HG03460 (cell line): ENCODE measurements at regions not wholly inside any gene's neighbourhood (a gene's known extent, or its start where the extent isn't known, plus 50 kb on each side); places are given as distances from the start of the nearest gene placed in this dataset.
"Not testable (repeated sequence)": the region's sequence is repeated elsewhere in the genome, so short reads cannot be mapped to it uniquely, and the experiment has no call there.

Experiments
- ATAC-seq: cut with Tn5 transposase; IDR thresholded peaks from one replicate; pipeline ENCODE4 v1.9.1; 2021; ENCODE audit not compliant: unreplicated experiment

GRCh38 chr10:44278837-44279324, 106.0 kb downstream of the CXCL12 start:
- no peak for ATAC-seq

- not testable (repeated sequence) for ATAC-seq
Measured at GRCh38 chr10:44268435-44268948, 116.4 kb downstream of the CXCL12 start.

DNA sequence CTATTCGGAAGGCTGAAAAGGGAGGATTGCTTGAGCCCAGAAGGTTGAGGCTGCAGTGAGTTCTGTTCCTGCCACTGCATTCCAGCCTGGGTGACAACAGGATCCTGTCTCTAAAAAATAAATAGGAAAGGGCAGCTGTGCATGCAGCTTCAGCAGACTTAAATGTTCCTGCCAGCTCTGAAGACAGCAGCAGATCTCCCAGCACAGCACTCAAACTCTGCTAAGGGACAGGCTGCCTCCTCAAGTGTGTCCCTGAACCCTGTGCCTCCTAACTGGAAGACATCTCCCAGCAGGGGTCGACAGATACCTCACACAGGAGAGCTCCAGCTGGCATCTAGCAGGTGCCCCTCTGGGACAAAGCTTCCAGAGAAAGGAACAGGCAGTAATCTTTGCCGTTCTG, 117.9 kb downstream of the CXCL12 start:
- no peak for ATAC-seq

- ATAC-seq: no peak
Measured at GRCh38 chr10:44264244-44264643, 120.7 kb downstream of the CXCL12 start.

GRCh38 chr10:44263771-44264170, 121.1 kb downstream of the CXCL12 start:
- no peak for ATAC-seq

- ATAC-seq: no peak
Measured at GRCh38 chr10:44262551-44263251, 122.2 kb downstream of the CXCL12 start.

DNA sequence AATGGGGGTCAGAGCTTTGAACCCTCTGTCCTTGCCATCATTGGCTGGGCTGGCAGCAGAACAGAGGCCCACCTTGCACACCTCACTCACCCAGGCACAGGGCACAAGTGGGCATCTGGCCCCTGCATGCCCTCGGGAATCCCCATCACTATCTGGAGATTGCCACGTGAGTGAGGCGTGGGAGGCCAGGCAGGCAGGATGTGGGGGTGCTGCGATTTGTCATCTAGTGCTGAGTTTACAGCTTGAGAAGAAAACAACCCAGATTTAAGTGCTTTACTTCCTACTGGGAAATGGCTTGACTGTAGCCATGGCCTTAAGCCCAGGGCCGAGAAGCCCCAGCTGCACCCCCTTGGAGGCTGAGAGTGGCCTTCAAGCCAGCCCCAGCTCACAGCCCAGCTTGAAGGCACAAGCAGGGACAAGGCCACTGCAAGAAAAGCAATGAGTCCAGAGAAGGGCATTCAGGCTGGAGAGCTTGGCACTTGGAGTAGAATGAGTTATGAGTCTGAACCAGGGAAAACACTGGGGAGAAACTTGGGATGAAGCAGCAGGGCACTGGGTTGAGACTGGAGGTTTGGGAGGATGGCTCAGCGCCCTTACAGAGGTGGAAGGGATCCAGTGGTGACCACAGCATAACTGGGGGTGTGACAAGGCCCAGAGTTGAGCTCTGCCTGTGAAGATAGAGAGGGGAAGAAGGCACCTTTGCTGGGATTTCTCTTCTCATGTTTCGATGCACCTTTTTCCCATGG, 123.0 kb downstream of the CXCL12 start:
- ATAC-seq: no peak

GRCh38 chr10:44261296-44261695, 123.6 kb downstream of the CXCL12 start:
- no peak for ATAC-seq

GRCh38 chr10:44260286-44260928, 124.5 kb downstream of the CXCL12 start:
- ATAC-seq: no peak

GRCh38 chr10:44259090-44259874, 125.6 kb downstream of the CXCL12 start:
- no peak for ATAC-seq

DNA sequence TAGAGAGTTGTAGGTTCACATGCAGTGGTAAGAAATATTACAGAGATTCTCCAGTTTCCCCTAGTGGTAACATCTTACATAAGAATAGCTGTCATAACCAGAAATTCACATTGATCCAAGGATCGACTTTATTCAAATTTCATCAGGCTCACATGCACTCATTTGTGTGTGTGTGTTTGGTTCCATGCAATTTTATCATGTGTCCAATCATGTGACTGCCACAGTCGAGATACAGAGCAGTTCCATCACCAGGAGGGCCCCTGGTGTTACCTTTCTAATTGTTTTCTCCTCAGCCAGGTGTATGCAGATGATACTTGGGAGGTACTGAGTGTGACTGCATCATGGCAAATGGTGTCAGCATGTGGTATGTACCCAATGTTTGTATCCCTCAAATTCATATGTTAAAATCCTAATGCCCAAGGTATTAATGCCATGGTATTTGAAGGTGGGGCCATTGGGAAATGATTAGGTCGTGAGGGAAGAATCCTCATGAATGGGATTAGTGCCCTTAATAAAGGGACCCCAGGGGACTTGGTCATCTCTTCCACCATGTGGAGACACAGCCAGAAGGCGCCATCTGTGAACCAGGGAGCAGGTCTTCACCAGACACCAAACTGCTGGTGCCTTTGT, 126.3 kb downstream of the CXCL12 start:
- no peak for ATAC-seq

GRCh38 chr10:44258019-44258418, 126.9 kb downstream of the CXCL12 start:
- no peak for ATAC-seq

- ATAC-seq: no peak
Measured at GRCh38 chr10:44253769-44254462, 131.0 kb downstream of the CXCL12 start.

GRCh38 chr10:44252631-44253030, 132.3 kb downstream of the CXCL12 start:
- ATAC-seq: not testable (repeated sequence)

DNA sequence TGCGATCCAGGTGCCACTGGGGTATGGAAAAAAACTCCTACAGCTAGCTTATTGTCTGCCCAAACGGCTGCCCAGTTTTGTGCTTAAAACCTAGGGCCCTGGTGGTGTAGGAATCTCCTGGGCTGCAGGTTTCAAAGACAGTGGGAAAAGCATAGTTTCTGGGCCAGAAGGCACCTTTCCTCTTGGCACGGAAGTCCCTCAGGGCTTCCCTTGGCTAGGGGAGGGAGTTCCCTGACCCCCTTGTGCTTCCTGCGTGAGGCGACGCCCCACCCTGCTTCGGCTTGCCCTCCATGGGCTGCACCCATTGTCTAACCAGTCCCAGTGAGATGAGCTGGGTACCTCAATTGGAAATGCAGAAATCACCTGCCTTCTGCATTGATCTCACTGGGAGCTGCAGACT, 135.0 kb downstream of the CXCL12 start:
- ATAC-seq: not testable (repeated sequence)

DNA sequence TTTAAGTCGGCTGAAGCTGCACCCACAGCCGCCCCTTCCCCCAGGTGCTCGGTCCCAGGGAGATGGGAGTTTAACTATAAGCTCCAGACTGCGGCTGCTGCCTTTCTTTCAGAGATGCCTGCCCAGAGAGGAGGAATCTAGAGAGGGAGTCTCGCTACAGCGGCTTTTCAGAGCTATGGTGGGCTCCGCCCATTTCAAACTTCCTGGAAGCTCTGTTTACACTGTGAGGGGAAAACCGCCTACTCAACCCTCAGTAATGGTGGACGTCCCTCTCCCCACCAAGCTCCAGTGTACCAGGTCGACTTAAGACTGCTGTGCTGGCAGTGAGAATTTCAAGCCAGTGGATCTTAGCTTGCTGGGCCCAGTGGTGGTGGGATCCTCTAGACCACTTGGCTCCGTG, 135.4 kb downstream of the CXCL12 start:
- no peak for ATAC-seq

DNA sequence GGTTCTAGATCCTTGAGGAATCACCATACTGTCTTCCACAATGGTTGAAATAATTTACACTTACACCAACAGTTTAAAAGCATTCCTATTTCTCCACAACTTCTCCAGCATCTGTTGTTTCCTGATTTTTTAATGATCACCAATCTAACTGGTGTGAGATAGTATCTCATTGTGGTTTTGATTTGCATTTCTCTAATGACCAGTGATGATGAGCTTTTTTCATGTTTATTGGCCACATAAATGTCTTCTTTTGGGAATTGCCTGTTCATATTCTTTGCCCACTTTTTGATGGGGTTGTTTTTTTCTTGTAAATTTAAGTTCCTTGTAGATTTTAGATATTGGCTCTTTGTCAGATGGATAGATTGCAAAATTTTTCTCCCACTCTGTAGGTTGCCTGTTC, 138.2 kb downstream of the CXCL12 start:
- ATAC-seq: not testable (repeated sequence)

DNA sequence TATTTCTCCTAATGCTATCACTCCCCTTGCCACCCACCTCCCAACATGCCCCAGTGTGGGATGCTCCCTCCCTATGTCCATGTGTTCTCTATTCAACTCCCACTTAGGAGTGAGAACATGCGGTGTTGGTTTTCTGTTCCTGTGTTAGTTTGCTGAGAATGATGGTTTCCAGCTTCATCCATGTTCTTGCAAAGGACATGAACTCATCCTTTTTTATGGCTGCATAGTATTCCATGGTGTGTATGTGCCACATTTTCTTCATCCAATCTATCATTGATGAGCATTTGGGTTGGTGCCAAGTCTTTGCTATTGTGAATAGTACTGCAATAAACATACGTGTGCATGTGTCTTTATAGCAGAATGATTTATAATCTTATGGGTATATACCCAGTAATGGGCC, 138.6 kb downstream of the CXCL12 start:
- ATAC-seq: not testable (repeated sequence)

DNA sequence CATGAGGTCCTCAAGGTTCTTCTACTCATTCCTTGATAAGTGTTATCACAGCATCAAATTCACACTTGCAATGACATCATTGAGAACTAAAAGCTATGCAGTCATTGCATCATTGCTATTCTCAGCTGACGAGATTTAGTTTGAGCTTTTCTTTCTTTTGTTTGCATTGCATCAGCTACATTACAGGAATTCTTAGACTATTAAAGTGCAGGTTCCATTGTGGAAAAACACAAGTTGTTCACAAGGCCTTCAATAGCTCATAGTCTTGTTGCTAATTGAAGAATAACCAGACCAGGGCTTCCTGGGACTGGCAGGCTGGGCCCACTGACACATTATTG, 139.3 kb downstream of the CXCL12 start:
- ATAC-seq: no peak
